ENCODE measurements at regions not wholly inside any gene's neighbourhood (a gene's known extent, or its start where the extent isn't known, plus 50 kb on each side); places are given as distances from the start of the nearest gene placed in this dataset.

DNA sequence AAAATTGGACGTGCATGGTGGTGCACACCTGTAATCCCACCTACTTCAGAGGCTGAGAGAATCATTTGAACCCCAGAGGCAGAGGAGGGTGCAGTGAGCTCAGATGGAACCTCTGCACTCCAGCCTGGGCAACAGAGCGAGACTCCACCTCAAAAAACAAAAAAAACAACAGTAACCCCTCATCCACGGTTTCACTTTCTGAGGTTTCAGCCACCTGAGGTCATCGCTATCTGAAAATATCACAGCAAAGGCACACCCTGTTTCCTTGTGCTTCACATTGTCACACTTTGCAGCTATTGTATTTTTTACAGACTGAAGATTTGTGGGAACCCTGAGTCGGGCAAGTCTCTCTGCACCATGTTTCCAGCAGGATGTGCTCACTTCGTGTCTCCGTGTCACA lies 54.1 kb upstream of the FOXQ1 start:
- no peaks in the 10 kb centered on the region for H3K4me1 Mint-ChIP-seq (ENCODE audit: low read depth)
- no peak overlapping the region for H3K27ac Mint-ChIP-seq
- H3K4me3 Mint-ChIP-seq: no peak overlapping the region
- H3K36me3 Mint-ChIP-seq: no peaks in the 10 kb centered on the region
- H3K9me3 Mint-ChIP-seq (ENCODE audit: low read depth): no peaks in the 10 kb centered on the region
- H3K27me3 Mint-ChIP-seq: peaks cover 12% of the 10 kb centered on the region

GRCh38 chr6:1256435-1257008 lies 55.4 kb upstream of the FOXQ1 start:
- H3K27me3 Mint-ChIP-seq: peaks cover 15% of the 10 kb centered on the region
- H3K27ac Mint-ChIP-seq: no peak overlapping the region
- no peaks in the 10 kb centered on the region for H3K36me3 Mint-ChIP-seq
- H3K9me3 Mint-ChIP-seq (ENCODE audit: low read depth): no peaks in the 10 kb centered on the region
- no peak overlapping the region for H3K4me3 Mint-ChIP-seq
- H3K4me1 Mint-ChIP-seq (ENCODE audit: low read depth): no peaks in the 10 kb centered on the region

DNA sequence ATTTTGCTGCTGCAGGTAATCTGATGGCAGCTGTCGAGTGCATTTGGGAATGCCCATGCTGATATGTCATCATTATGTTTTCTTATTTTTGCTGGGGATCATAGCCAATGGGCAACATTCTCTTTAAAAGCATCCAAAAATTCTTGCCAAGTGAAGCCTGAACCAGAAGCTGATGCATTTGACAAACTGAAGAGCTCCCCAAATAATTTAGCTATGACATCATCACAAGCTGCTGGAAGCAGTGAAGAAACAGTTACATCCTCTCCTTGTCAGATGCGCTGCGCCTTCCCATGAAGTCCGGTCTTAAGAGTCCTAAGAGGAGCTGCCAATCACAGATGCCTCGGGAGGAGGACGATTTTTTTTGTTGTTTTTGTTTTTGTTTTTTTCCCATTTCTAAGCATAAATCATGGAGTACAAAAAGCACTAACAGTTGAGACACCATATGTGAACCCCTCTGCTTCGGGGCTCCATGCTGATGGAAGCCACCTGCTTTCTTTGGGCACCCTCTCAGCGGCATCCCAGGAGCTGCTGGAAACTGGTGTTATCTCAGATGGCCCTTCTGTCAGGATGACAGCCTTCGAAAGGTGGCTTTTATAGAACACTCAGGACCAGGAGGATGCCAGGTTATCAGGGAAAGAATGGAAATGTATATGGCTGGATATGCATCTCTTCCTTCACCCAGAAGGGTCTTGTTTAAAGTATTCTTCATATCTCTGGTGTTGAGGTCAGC lies 56.1 kb upstream of the FOXQ1 start:
- H3K4me1 Mint-ChIP-seq (ENCODE audit: low read depth): no peaks in the 10 kb centered on the region
- no peaks in the 10 kb centered on the region for H3K9me3 Mint-ChIP-seq (ENCODE audit: low read depth)
- no peaks in the 10 kb centered on the region for H3K36me3 Mint-ChIP-seq
- H3K27me3 Mint-ChIP-seq: peaks cover 15% of the 10 kb centered on the region
- no peak overlapping the region for H3K27ac Mint-ChIP-seq
- H3K4me3 Mint-ChIP-seq: no peak overlapping the region

DNA sequence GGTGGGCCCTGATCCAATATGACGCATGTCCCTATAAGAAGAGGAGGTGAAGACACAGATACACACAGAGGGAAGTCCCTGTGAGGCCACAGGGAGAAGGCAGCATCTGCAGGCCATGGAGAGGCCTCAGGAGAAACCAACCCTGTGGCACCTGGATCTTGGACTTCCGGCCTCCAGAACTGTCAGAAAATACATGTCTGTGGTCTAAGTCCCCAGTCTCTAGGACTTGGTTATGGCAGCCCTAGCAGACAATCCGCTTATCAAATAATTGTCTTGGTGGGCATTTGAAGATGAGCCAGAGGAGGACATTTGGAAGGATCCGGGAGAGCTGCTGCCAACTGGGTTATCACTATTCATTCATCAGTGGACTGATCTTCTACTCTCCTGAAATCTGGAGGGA lies 57.6 kb upstream of the FOXQ1 start:
- peaks cover 13% of the 10 kb centered on the region for H3K27me3 Mint-ChIP-seq

GRCh38 chr6:1253816-1254215 lies 58.1 kb upstream of the FOXQ1 start:
- Mint-ChIP-seq H3K4me1 (ENCODE audit: low read depth) (no peaks in the 10 kb centered on the region), H3K9me3 (ENCODE audit: low read depth) (no peaks in the 10 kb centered on the region), H3K27me3 (peaks cover 16% of the 10 kb centered on the region), H3K36me3 (no peaks in the 10 kb centered on the region), H3K4me3 (no peak overlapping the region), H3K27ac (no peak overlapping the region)

More for the DNA sequence above, 57.6 kb upstream of the FOXQ1 start:
- Mint-ChIP-seq H3K27ac (no peak overlapping the region), H3K36me3 (no peaks in the 10 kb centered on the region), H3K9me3 (ENCODE audit: low read depth) (no peaks in the 10 kb centered on the region), H3K4me3 (no peak overlapping the region), H3K4me1 (ENCODE audit: low read depth) (no peaks in the 10 kb centered on the region)

- Mint-ChIP-seq H3K27ac (no peak overlapping the region), H3K4me1 (ENCODE audit: low read depth) (no peaks in the 10 kb centered on the region)
Observed at GRCh38 chr6:1251198-1252155, 60.4 kb upstream of the FOXQ1 start.

GRCh38 chr6:1250489-1251197 lies 61.3 kb upstream of the FOXQ1 start:
- H3K4me3 Mint-ChIP-seq: no peak overlapping the region

More at GRCh38 chr6:1251198-1252155, 60.4 kb upstream of the FOXQ1 start:
- Mint-ChIP-seq H3K4me3 (no peak overlapping the region), H3K27me3 (peaks cover 17% of the 10 kb centered on the region), H3K9me3 (ENCODE audit: low read depth) (no peaks in the 10 kb centered on the region), H3K36me3 (no peaks in the 10 kb centered on the region)

GRCh38 chr6:1247894-1248293 lies 64.0 kb upstream of the FOXQ1 start:
- H3K9me3 Mint-ChIP-seq (ENCODE audit: low read depth): no peaks in the 10 kb centered on the region
- no peaks in the 10 kb centered on the region for H3K4me1 Mint-ChIP-seq (ENCODE audit: low read depth)
- H3K27me3 Mint-ChIP-seq: peaks cover 16% of the 10 kb centered on the region
- no peak overlapping the region for H3K4me3 Mint-ChIP-seq
- H3K36me3 Mint-ChIP-seq: no peaks in the 10 kb centered on the region
- H3K27ac Mint-ChIP-seq: no peak overlapping the region

More at GRCh38 chr6:1250489-1251197, 61.3 kb upstream of the FOXQ1 start:
- peaks cover 13% of the 10 kb centered on the region for H3K27me3 Mint-ChIP-seq
- H3K27ac Mint-ChIP-seq: no peak overlapping the region
- H3K36me3 Mint-ChIP-seq: no peaks in the 10 kb centered on the region
- no peaks in the 10 kb centered on the region for H3K9me3 Mint-ChIP-seq (ENCODE audit: low read depth)
- H3K4me1 Mint-ChIP-seq (ENCODE audit: low read depth): no peaks in the 10 kb centered on the region

DNA sequence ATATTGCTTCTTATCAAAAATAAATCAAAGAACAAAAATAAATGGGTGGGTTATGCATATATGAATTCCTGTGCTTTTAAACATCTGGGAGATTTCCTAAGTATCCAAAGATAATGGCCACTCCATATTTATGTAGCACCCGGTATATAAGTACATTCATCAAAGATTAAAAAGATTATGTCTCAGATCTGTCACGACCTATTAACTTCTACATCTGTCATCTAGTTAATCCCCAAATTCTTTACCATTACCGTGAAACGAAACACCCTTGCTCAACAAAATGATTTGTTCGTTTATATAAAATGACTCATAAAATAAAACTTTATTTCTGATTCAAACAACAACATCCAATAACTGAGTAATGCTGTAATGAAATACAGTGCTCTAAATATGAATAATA lies 64.8 kb upstream of the FOXQ1 start:
- H3K4me1 Mint-ChIP-seq (ENCODE audit: low read depth): no peaks in the 10 kb centered on the region
- no peaks in the 10 kb centered on the region for H3K36me3 Mint-ChIP-seq
- H3K27ac Mint-ChIP-seq: no peak overlapping the region
- peaks cover 16% of the 10 kb centered on the region for H3K27me3 Mint-ChIP-seq
- no peak overlapping the region for H3K4me3 Mint-ChIP-seq
- H3K9me3 Mint-ChIP-seq (ENCODE audit: low read depth): no peaks in the 10 kb centered on the region

- Mint-ChIP-seq H3K4me3 (no peak overlapping the region), H3K27ac (no peak overlapping the region), H3K9me3 (ENCODE audit: low read depth) (no peaks in the 10 kb centered on the region), H3K27me3 (peaks cover 13% of the 10 kb centered on the region), H3K36me3 (no peaks in the 10 kb centered on the region), H3K4me1 (ENCODE audit: low read depth) (no peaks in the 10 kb centered on the region)
Observed at GRCh38 chr6:1244941-1245340, 67.0 kb upstream of the FOXQ1 start.

DNA sequence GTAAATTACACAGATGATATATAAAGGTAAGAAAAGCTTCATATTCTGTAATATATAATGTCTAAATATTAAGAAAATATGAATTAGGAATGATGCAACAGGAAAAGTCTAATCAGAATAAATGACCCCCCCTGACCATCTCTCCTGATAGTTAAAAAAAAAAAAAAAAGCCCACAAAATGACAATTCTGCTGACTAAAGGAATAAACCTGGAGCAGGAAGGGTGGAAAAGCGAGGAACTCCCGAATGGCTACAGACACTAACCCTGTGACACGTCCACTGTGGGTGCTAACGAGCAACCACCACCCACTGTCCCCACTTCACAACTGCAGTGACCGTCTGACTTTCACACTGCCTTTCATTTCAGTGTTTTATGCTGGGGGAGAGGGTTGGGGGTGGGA lies 67.6 kb upstream of the FOXQ1 start:
- Mint-ChIP-seq H3K4me3 (no peak overlapping the region), H3K27ac (no peak overlapping the region), H3K27me3 (peaks cover 13% of the 10 kb centered on the region), H3K36me3 (no peaks in the 10 kb centered on the region), H3K9me3 (ENCODE audit: low read depth) (no peaks in the 10 kb centered on the region), H3K4me1 (ENCODE audit: low read depth) (no peaks in the 10 kb centered on the region)

DNA sequence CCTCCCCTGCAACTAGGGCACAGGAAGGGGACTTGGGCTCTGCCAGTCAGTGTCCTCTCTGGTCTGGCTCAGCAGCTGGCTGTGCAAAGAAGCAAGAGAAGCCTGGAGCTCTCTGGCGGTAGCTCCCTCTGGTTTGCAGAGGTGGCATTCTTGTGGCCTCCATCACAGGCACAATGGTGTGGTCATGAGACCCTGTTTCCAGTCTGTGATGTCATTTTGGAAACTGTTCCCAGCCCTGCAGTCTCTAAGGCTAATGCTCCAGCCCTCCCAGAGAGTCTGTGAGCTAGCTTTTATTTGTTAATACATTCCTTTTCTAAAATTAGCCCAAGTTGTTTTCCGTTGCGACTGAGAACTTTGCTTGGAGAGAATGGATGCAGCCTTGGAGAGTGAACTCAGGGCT lies 69.5 kb upstream of the FOXQ1 start:
- Mint-ChIP-seq H3K27me3 (peaks cover 11% of the 10 kb centered on the region), H3K9me3 (ENCODE audit: low read depth) (no peaks in the 10 kb centered on the region), H3K27ac (no peak overlapping the region), H3K4me1 (ENCODE audit: low read depth) (no peaks in the 10 kb centered on the region), H3K4me3 (no peak overlapping the region), H3K36me3 (no peaks in the 10 kb centered on the region)

DNA sequence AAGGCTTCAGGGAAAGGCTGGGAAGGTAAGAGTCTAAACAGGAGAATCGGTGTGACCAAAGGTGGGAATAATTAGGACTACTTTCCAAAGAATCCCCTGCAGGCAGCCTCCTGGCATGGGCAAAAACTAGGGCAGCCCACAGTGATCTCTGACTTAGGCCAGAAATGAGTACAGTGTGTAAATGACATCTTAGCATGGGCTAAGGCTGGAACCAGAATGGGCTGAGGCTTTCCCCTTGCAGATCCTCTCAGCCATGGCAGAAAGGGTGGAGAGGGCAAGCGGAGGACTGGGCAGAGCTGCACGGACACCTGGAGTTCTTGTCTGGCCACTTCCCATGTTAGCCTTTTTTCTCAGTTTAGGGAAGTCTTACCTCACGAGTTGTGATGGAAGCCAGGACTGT lies 69.9 kb upstream of the FOXQ1 start:
- H3K4me3 Mint-ChIP-seq: no peak overlapping the region
- no peak overlapping the region for H3K27ac Mint-ChIP-seq
- no peaks in the 10 kb centered on the region for H3K4me1 Mint-ChIP-seq (ENCODE audit: low read depth)
- H3K9me3 Mint-ChIP-seq (ENCODE audit: low read depth): no peaks in the 10 kb centered on the region
- H3K27me3 Mint-ChIP-seq: peaks cover 11% of the 10 kb centered on the region
- H3K36me3 Mint-ChIP-seq: no peaks in the 10 kb centered on the region

DNA sequence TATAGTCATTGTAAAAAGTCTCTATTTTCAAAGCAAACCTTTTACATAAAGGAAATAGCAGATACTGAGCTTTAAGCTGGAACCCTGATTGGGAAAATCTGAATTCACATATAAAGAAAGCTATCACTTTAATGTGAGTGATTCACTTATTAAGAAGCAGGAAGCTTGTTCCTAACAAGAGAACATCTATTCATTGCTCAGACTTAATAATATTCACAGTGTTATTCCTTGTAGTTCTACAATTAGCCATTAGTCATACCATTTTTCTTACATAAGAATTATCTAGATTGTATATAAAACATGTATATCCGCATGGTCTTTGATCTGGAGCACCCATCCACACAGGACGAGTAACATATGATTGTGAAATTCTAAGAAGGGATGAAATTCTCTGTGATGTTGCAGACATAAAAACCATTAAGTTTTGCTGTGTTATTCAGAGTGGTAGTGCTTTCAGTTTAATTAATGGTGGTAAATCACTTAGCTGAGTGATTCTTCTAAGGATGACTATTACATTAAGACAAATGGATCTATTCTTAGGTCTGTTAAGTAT lies 71.1 kb upstream of the FOXQ1 start:
- H3K4me3 Mint-ChIP-seq: no peak overlapping the region
- no peaks in the 10 kb centered on the region for H3K9me3 Mint-ChIP-seq (ENCODE audit: low read depth)
- H3K4me1 Mint-ChIP-seq (ENCODE audit: low read depth): no peaks in the 10 kb centered on the region
- H3K27ac Mint-ChIP-seq: no peak overlapping the region
- H3K27me3 Mint-ChIP-seq: peaks cover 11% of the 10 kb centered on the region
- no peaks in the 10 kb centered on the region for H3K36me3 Mint-ChIP-seq
